ENCODE measurements at regions not wholly inside any gene's neighbourhood (a gene's known extent, or its start where the extent isn't known, plus 50 kb on each side); places are given as distances from the start of the nearest gene placed in this dataset.

DNA sequence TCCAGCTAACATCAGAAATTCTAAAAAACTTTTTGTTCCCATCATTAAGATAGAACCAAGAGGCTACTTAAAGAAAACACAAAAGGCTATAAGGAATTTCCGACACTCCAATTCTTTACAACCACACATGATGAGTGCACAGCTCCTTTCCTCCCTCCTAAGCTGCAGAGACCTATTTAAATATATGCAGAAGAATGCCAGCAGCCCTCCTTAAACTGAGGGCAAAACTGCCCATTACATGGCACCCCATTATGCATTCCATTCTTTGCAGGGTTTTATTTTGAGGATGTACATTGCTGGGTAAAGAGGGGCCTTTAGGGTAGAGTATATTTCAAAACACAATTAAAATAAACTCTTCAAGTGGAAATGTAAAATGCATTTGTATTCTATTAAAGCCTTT is 502.9 kb downstream of the RASEF start:
- Mint-ChIP-seq H3K27ac (no peak overlapping the region), H3K27me3 (ENCODE audit: low read depth) (no peaks in the 10 kb centered on the region), H3K36me3 (ENCODE audit: low read depth) (no peaks in the 10 kb centered on the region), H3K9me3 (peaks cover 6% of the 10 kb centered on the region), H3K4me1 (ENCODE audit: low read depth) (no peaks in the 10 kb centered on the region), H3K4me3 (no peak overlapping the region)
- no peak for DNase-seq (ENCODE audit: low spot score)

DNA sequence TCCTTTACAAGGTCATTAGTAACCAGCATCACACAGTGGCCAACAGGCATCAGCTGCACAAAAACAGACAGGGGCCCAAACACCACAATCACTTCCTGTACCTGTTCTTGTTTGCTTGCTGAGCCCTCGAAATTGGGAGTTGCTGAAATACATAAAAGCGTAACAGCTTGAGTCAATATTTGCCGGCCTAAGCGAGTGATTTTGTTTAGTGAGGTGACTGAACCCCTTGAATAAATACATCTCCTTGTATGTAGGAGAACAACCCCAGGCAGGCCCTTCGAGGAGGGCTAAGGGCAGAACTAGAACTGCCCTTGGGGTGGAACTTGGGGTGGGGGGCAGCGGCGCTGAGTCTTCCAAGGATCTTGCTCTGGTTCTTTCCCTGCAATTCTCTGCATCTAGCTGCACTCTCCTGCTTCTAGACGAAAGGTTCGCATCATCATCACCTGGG is 502.5 kb downstream of the RASEF start:
- Mint-ChIP-seq H3K27ac (no peak overlapping the region), H3K4me3 (no peak overlapping the region), H3K27me3 (ENCODE audit: low read depth) (no peaks in the 10 kb centered on the region), H3K36me3 (ENCODE audit: low read depth) (no peaks in the 10 kb centered on the region), H3K9me3 (peaks cover 6% of the 10 kb centered on the region), H3K4me1 (ENCODE audit: low read depth) (no peaks in the 10 kb centered on the region)
- no peak for DNase-seq (ENCODE audit: low spot score)

- H3K27me3 Mint-ChIP-seq (ENCODE audit: low read depth) = no peaks in the 10 kb centered on the region
- H3K4me3 Mint-ChIP-seq = no peak overlapping the region
- H3K27ac Mint-ChIP-seq = no peak overlapping the region
Measured at GRCh38 chr9:82563094-82563493, 499.8 kb downstream of the RASEF start.

GRCh38 chr9:82563841-82564240 is 499.1 kb downstream of the RASEF start:
- H3K9me3 Mint-ChIP-seq = peaks cover 6% of the 10 kb centered on the region
- H3K36me3 Mint-ChIP-seq (ENCODE audit: low read depth) = no peaks in the 10 kb centered on the region
- no peaks in the 10 kb centered on the region for H3K27me3 Mint-ChIP-seq (ENCODE audit: low read depth)
- no peak overlapping the region for H3K27ac Mint-ChIP-seq
- no peaks in the 10 kb centered on the region for H3K4me1 Mint-ChIP-seq (ENCODE audit: low read depth)
- DNase-seq (ENCODE audit: low spot score) = no peak
- H3K4me3 Mint-ChIP-seq = no peak overlapping the region

More at GRCh38 chr9:82563094-82563493, 499.8 kb downstream of the RASEF start:
- no peaks in the 10 kb centered on the region for H3K36me3 Mint-ChIP-seq (ENCODE audit: low read depth)
- DNase-seq (ENCODE audit: low spot score) = no peak
- H3K4me1 Mint-ChIP-seq (ENCODE audit: low read depth) = no peaks in the 10 kb centered on the region
- H3K9me3 Mint-ChIP-seq = peaks cover 6% of the 10 kb centered on the region

GRCh38 chr9:82565188-82565969 is 497.6 kb downstream of the RASEF start:
- Mint-ChIP-seq H3K4me3 (no peak overlapping the region), H3K9me3 (peaks cover 6% of the 10 kb centered on the region), H3K27ac (no peak overlapping the region), H3K36me3 (ENCODE audit: low read depth) (no peaks in the 10 kb centered on the region), H3K4me1 (ENCODE audit: low read depth) (no peaks in the 10 kb centered on the region), H3K27me3 (ENCODE audit: low read depth) (no peaks in the 10 kb centered on the region)
- no peak for DNase-seq (ENCODE audit: low spot score)

- H3K36me3 Mint-ChIP-seq (ENCODE audit: low read depth) = no peaks in the 10 kb centered on the region
- H3K27me3 Mint-ChIP-seq (ENCODE audit: low read depth) = no peaks in the 10 kb centered on the region
- no peak overlapping the region for H3K4me3 Mint-ChIP-seq
- H3K4me1 Mint-ChIP-seq (ENCODE audit: low read depth) = no peaks in the 10 kb centered on the region
- H3K9me3 Mint-ChIP-seq = peaks cover 7% of the 10 kb centered on the region
- H3K27ac Mint-ChIP-seq = no peak overlapping the region
- no peak for DNase-seq (ENCODE audit: low spot score)
Measured at GRCh38 chr9:82567953-82568352, 495.0 kb downstream of the RASEF start.

DNA sequence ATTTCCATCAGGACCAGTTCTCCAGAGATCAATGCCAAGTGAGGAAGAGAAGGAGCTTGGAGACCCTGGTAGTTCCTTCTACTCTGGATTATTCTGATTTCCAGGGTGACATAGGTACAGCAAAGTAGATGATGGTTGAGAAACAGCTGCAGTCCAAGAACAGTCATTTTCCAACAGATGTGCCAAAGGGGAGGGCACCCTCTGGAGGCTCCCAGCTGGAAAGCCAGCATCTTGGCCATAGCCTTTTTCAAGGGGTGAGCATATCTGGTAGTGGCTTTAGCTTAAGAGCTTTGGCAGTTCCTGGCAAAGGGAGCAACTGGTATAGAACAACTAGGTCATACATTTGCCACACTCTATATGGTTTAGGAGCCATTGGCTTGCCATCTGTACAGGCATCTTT is 492.7 kb downstream of the RASEF start:
- H3K27me3 Mint-ChIP-seq (ENCODE audit: low read depth) = no peaks in the 10 kb centered on the region
- H3K9me3 Mint-ChIP-seq = peaks cover 23% of the 10 kb centered on the region
- no peak overlapping the region for H3K27ac Mint-ChIP-seq
- DNase-seq (ENCODE audit: low spot score) = no peak
- no peak overlapping the region for H3K4me3 Mint-ChIP-seq
- no peaks in the 10 kb centered on the region for H3K4me1 Mint-ChIP-seq (ENCODE audit: low read depth)
- no peaks in the 10 kb centered on the region for H3K36me3 Mint-ChIP-seq (ENCODE audit: low read depth)

GRCh38 chr9:82571540-82571939 is 491.4 kb downstream of the RASEF start:
- no peaks in the 10 kb centered on the region for H3K4me1 Mint-ChIP-seq (ENCODE audit: low read depth)
- H3K27me3 Mint-ChIP-seq (ENCODE audit: low read depth) = no peaks in the 10 kb centered on the region
- DNase-seq (ENCODE audit: low spot score) = no peak
- no peak overlapping the region for H3K4me3 Mint-ChIP-seq
- no peak overlapping the region for H3K27ac Mint-ChIP-seq
- H3K36me3 Mint-ChIP-seq (ENCODE audit: low read depth) = no peaks in the 10 kb centered on the region
- H3K9me3 Mint-ChIP-seq = peaks cover 31% of the 10 kb centered on the region

DNA sequence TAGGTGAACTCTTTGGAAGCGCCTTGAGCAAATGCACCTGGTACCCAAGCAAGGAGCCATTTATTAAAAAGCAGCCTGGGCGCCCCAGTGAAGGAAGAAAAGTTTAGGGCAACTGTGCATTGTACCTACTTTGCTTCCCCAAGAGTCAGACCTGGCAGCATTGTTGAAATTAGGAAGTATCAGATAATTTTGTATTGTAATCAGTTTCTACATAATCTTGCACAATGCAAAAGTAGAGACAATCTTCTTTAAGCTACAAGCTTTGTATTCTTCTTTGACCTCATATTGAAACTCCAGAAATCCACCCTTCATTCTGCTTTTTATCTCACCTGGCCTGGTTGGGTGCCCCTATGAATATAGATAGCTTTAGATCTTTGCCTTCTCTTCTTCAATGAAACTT is 490.8 kb downstream of the RASEF start:
- DNase-seq (ENCODE audit: low spot score) = no peak
- Mint-ChIP-seq H3K9me3 (peaks cover 31% of the 10 kb centered on the region), H3K27ac (no peak overlapping the region), H3K4me3 (no peak overlapping the region), H3K4me1 (ENCODE audit: low read depth) (no peaks in the 10 kb centered on the region), H3K36me3 (ENCODE audit: low read depth) (no peaks in the 10 kb centered on the region), H3K27me3 (ENCODE audit: low read depth) (no peaks in the 10 kb centered on the region)

DNA sequence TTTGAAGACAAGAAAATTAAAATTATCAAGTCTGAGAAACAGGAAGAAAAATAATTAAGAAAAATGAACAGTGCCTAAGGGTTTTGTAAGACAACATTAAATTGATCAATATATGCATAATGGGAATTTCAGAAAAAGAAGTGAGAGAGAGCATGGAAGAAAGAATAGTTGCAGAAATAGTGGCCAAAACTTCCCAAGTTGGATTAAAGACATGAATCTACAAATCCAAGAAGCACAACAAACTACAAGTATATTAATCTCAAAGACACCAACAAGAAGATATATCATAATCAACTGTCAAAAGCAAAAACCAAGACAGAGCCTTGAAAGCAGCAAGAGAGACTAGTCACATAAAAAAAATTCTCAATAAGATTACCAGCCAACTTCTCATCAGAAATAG is 488.0 kb downstream of the RASEF start:
- no peaks in the 10 kb centered on the region for H3K4me1 Mint-ChIP-seq (ENCODE audit: low read depth)
- no peak overlapping the region for H3K27ac Mint-ChIP-seq
- no peak for DNase-seq (ENCODE audit: low spot score)
- H3K9me3 Mint-ChIP-seq = peaks cover 34% of the 10 kb centered on the region
- H3K27me3 Mint-ChIP-seq (ENCODE audit: low read depth) = no peaks in the 10 kb centered on the region
- H3K4me3 Mint-ChIP-seq = no peak overlapping the region
- H3K36me3 Mint-ChIP-seq (ENCODE audit: low read depth) = no peaks in the 10 kb centered on the region

GRCh38 chr9:82580921-82581320 is 482.0 kb downstream of the RASEF start:
- H3K4me1 Mint-ChIP-seq (ENCODE audit: low read depth) = no peaks in the 10 kb centered on the region
- no peaks in the 10 kb centered on the region for H3K36me3 Mint-ChIP-seq (ENCODE audit: low read depth)
- H3K4me3 Mint-ChIP-seq = no peak overlapping the region
- DNase-seq (ENCODE audit: low spot score) = no peak
- no peaks in the 10 kb centered on the region for H3K27me3 Mint-ChIP-seq (ENCODE audit: low read depth)
- peaks cover 12% of the 10 kb centered on the region for H3K9me3 Mint-ChIP-seq
- no peak overlapping the region for H3K27ac Mint-ChIP-seq

GRCh38 chr9:82581516-82581915 is 481.4 kb downstream of the RASEF start:
- no peaks in the 10 kb centered on the region for H3K4me1 Mint-ChIP-seq (ENCODE audit: low read depth)
- DNase-seq (ENCODE audit: low spot score) = no peak
- H3K4me3 Mint-ChIP-seq = no peak overlapping the region
- H3K27me3 Mint-ChIP-seq (ENCODE audit: low read depth) = no peaks in the 10 kb centered on the region
- H3K36me3 Mint-ChIP-seq (ENCODE audit: low read depth) = no peaks in the 10 kb centered on the region
- peaks cover 11% of the 10 kb centered on the region for H3K9me3 Mint-ChIP-seq
- no peak overlapping the region for H3K27ac Mint-ChIP-seq

DNA sequence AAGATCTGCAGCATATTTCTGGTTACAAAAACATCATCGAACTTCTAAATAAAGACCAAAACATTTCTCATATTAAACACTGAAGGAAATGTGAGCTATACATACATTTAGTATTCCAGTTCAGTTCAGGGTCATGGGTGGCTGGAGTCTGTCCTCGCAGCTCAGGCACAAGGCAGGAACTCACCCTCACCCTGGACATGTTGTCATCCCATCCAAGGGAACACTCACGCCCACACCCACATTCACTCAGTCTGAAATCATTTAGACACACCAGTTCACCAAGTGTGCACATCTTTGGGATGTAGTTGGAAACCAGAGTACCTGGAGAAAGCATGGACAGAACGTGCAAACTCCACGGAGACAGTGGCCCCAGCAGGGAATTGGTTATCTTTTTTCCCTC is 481.0 kb downstream of the RASEF start:
- DNase-seq (ENCODE audit: low spot score) = no peak
- no peaks in the 10 kb centered on the region for H3K36me3 Mint-ChIP-seq (ENCODE audit: low read depth)
- H3K4me1 Mint-ChIP-seq (ENCODE audit: low read depth) = no peaks in the 10 kb centered on the region
- no peak overlapping the region for H3K27ac Mint-ChIP-seq
- no peaks in the 10 kb centered on the region for H3K27me3 Mint-ChIP-seq (ENCODE audit: low read depth)
- H3K4me3 Mint-ChIP-seq = no peak overlapping the region
- H3K9me3 Mint-ChIP-seq = peaks cover 11% of the 10 kb centered on the region

GRCh38 chr9:82582693-82583092 is 480.2 kb downstream of the RASEF start:
- Mint-ChIP-seq H3K4me3 (no peak overlapping the region), H3K27me3 (ENCODE audit: low read depth) (no peaks in the 10 kb centered on the region), H3K9me3 (peaks cover 11% of the 10 kb centered on the region), H3K36me3 (ENCODE audit: low read depth) (no peaks in the 10 kb centered on the region), H3K4me1 (ENCODE audit: low read depth) (no peaks in the 10 kb centered on the region), H3K27ac (no peak overlapping the region)
- no peak for DNase-seq (ENCODE audit: low spot score)

DNA sequence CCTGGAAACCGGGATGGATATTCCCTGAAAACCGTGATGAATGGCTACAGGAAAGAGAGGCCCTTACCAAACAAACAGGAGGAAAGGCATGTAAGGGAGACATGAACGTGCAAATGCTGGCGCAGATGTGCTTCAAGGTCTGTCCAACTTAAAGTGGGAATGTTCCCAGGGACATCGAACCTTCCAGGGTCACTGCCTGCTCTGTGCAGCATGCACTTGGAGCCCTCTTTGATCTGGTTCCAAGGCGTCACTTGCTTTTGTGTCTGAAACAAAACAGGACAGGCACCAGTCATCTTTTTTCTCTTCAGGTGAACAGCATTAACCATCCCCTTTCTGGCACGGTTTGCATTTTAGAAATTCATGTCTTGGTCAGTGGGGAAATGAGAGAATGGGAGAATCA is 479.4 kb downstream of the RASEF start:
- Mint-ChIP-seq H3K4me3 (no peak overlapping the region), H3K27me3 (ENCODE audit: low read depth) (no peaks in the 10 kb centered on the region), H3K27ac (no peak overlapping the region), H3K36me3 (ENCODE audit: low read depth) (no peaks in the 10 kb centered on the region), H3K9me3 (peaks cover 11% of the 10 kb centered on the region), H3K4me1 (ENCODE audit: low read depth) (no peaks in the 10 kb centered on the region)
- no peak for DNase-seq (ENCODE audit: low spot score)
